ENCODE measurements at regions not wholly inside any gene's neighbourhood (a gene's known extent, or its start where the extent isn't known, plus 50 kb on each side); places are given as distances from the start of the nearest gene placed in this dataset.

- no peak overlapping the region for H3K4me3 ChIP-seq
- no peak for TF ChIP-seq CTCF (IDR thresholded peaks at IDR 0.05)
- H3K4me1 ChIP-seq: no peaks in the 10 kb centered on the region
- no peak overlapping the region for H3K27ac ChIP-seq
- DNase-seq: no peak
- ATAC-seq: no peak
- no peaks in the 10 kb centered on the region for H3K27me3 ChIP-seq (ENCODE audit: low read depth)
- H3K36me3 ChIP-seq: no peaks in the 10 kb centered on the region
- peaks cover 12% of the 10 kb centered on the region for H3K9me3 ChIP-seq
- intact Hi-C loops (cut with DNase I): no loop called here
Observed at GRCh38 chr14:76672123-76672522, 89.1 kb upstream of the VASH1 start.

GRCh38 chr14:76673261-76673660 lies 88.0 kb upstream of the VASH1 start:
- H3K4me3 ChIP-seq: no peak overlapping the region
- no peaks in the 10 kb centered on the region for H3K4me1 ChIP-seq
- no peak overlapping the region for H3K27ac ChIP-seq
- intact Hi-C loops (cut with DNase I): no loop called here
- no peak for TF ChIP-seq CTCF (IDR thresholded peaks at IDR 0.05)
- ATAC-seq (no peak), DNase-seq (no peak)
- no peaks in the 10 kb centered on the region for H3K36me3 ChIP-seq
- no peaks in the 10 kb centered on the region for H3K27me3 ChIP-seq (ENCODE audit: low read depth)
- H3K9me3 ChIP-seq: peaks cover 6% of the 10 kb centered on the region

GRCh38 chr14:76675046-76675445 lies 86.2 kb upstream of the VASH1 start:
- Histone ChIP-seq H3K27me3 (ENCODE audit: low read depth) (no peaks in the 10 kb centered on the region), H3K36me3 (no peaks in the 10 kb centered on the region), H3K4me3 (no peak overlapping the region), H3K4me1 (no peaks in the 10 kb centered on the region), H3K27ac (no peak overlapping the region), H3K9me3 (no peaks in the 10 kb centered on the region)
- TF ChIP-seq CTCF (IDR thresholded peaks at IDR 0.05): no peak
- ATAC-seq: no peak
- intact Hi-C loops (cut with DNase I): no loop called here
- no peak for DNase-seq

- Histone ChIP-seq H3K4me3 (no peak overlapping the region), H3K27me3 (ENCODE audit: low read depth) (no peaks in the 10 kb centered on the region), H3K9me3 (peaks cover 3% of the 10 kb centered on the region), H3K36me3 (no peaks in the 10 kb centered on the region), H3K27ac (no peak overlapping the region), H3K4me1 (no peaks in the 10 kb centered on the region)
- intact Hi-C loops (cut with DNase I): no loop called here
- no peak for DNase-seq
- TF ChIP-seq CTCF (IDR thresholded peaks at IDR 0.05): no peak
- no peak for ATAC-seq
Observed at GRCh38 chr14:76676539-76676938, 84.7 kb upstream of the VASH1 start.

GRCh38 chr14:76677534-76678145 lies 83.6 kb upstream of the VASH1 start:
- no peaks in the 10 kb centered on the region for H3K27me3 ChIP-seq (ENCODE audit: low read depth)
- no peak for DNase-seq
- peaks cover 14% of the 10 kb centered on the region for H3K9me3 ChIP-seq
- H3K4me1 ChIP-seq: no peaks in the 10 kb centered on the region
- no peaks in the 10 kb centered on the region for H3K36me3 ChIP-seq
- intact Hi-C loops (cut with DNase I): no loop called here
- TF ChIP-seq CTCF (IDR thresholded peaks at IDR 0.05): no peak
- ATAC-seq: no peak
- H3K4me3 ChIP-seq: no peak overlapping the region
- H3K27ac ChIP-seq: no peak overlapping the region
